ENCODE measurements at regions not wholly inside any gene's neighbourhood (a gene's known extent, or its start where the extent isn't known, plus 50 kb on each side); places are given as distances from the start of the nearest gene placed in this dataset.

DNA sequence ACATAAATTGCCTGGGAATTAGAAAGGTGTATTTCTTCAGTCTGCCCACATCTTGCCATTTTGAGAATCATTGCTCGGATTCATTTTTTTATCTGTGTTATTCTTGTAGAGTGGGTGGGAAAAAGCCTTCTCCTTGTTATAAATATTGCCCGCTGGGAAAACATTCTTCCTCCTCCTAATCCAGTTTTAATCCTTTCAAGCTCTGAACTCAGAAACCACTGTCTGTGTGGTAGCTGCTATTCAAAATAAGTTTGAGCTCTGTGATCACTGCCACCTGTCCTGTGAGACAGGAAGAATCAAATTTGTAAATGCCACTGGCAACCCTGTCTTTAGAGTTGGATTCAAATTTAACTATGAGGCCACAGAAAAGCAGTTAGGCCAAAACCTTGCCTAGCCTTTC is 1875.2 kb upstream of the PIK3C3 start:
- Histone ChIP-seq H3K36me3 (ENCODE audit: control insufficient read depth, insufficient read depth, low read length) (no peaks in the 10 kb centered on the region), H3K4me3 (ENCODE audit: low read depth, low read length) (no peak overlapping the region), H3K27me3 (ENCODE audit: control insufficient read depth, insufficient read depth, low read length) (no peaks in the 10 kb centered on the region)
- DNase-seq (ENCODE audit: low read depth) (no peak), FAIRE-seq (no peak)
- TF ChIP-seq CTCF (IDR thresholded peaks at IDR 0.05; ENCODE audit: insufficient read depth, low read length, severe bottlenecking): no peak

- FAIRE-seq: no peak
- no peak for DNase-seq (ENCODE audit: low read depth)
- H3K36me3 ChIP-seq (ENCODE audit: control insufficient read depth, insufficient read depth, low read length): no peaks in the 10 kb centered on the region
- no peak for TF ChIP-seq CTCF (IDR thresholded peaks at IDR 0.05; ENCODE audit: insufficient read depth, low read length, severe bottlenecking)
- H3K27me3 ChIP-seq (ENCODE audit: control insufficient read depth, insufficient read depth, low read length): no peaks in the 10 kb centered on the region
- no peak overlapping the region for H3K4me3 ChIP-seq (ENCODE audit: low read depth, low read length)
These were observed 1879.4 kb upstream of the PIK3C3 start for GRCh38 chr18:40075616-40076015.

- FAIRE-seq: no peak
- no peak for DNase-seq (ENCODE audit: low read depth)
- Histone ChIP-seq H3K27me3 (ENCODE audit: control insufficient read depth, insufficient read depth, low read length) (no peaks in the 10 kb centered on the region), H3K36me3 (ENCODE audit: control insufficient read depth, insufficient read depth, low read length) (no peaks in the 10 kb centered on the region), H3K4me3 (ENCODE audit: low read depth, low read length) (no peak overlapping the region)
- no peak for TF ChIP-seq CTCF (IDR thresholded peaks at IDR 0.05; ENCODE audit: insufficient read depth, low read length, severe bottlenecking)
These were observed 1882.3 kb upstream of the PIK3C3 start for GRCh38 chr18:40072761-40073160.

GRCh38 chr18:40066368-40066767 is 1888.7 kb upstream of the PIK3C3 start:
- FAIRE-seq (no peak), DNase-seq (ENCODE audit: low read depth) (no peak)
- no peaks in the 10 kb centered on the region for H3K36me3 ChIP-seq (ENCODE audit: control insufficient read depth, insufficient read depth, low read length)
- H3K27me3 ChIP-seq (ENCODE audit: control insufficient read depth, insufficient read depth, low read length): no peaks in the 10 kb centered on the region
- no peak for TF ChIP-seq CTCF (IDR thresholded peaks at IDR 0.05; ENCODE audit: insufficient read depth, low read length, severe bottlenecking)
- H3K4me3 ChIP-seq (ENCODE audit: low read depth, low read length): no peak overlapping the region

DNA sequence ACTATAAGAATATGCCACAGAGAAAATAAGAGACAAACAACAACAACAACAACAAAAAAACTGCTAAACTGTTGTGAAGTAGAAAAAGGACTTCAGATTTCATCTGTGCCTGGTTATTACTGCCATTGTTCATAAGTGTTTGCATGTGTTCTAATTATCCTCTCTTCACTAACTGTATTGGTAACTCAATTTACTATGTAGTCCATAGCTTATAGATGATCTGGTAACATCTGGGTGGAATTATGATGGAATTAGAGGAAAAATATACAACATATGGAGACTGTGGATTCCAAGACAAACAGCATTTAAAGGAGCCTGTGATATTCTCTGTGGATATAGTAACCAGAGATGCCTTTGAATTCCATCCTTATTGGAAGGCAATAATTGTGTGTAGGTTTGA is 1891.5 kb upstream of the PIK3C3 start:
- FAIRE-seq (no peak), DNase-seq (ENCODE audit: low read depth) (no peak)
- Histone ChIP-seq H3K36me3 (ENCODE audit: control insufficient read depth, insufficient read depth, low read length) (no peaks in the 10 kb centered on the region), H3K27me3 (ENCODE audit: control insufficient read depth, insufficient read depth, low read length) (peaks cover 2% of the 10 kb centered on the region), H3K4me3 (ENCODE audit: low read depth, low read length) (no peak overlapping the region)
- TF ChIP-seq CTCF (IDR thresholded peaks at IDR 0.05; ENCODE audit: insufficient read depth, low read length, severe bottlenecking): no peak

DNA sequence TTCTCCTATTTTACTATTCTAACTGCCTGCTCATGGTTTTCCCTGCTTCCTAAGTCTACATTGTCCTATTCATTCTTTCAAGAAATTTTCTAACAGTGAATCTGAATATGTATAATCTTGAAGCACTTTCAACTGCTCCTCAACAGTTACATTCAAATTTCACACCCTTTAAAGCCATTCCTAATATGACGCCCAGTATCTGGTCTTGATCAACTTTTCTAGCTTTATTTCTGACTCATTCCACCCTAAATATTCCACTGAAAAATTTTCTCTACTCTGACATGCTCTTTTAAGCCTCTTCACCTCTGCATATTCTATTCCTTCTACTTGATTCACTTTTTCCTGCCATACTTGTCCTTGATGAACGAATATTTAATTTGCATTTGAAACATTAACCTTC is 1893.9 kb upstream of the PIK3C3 start:
- FAIRE-seq: no peak

More for the DNA sequence above, 1893.9 kb upstream of the PIK3C3 start:
- H3K36me3 ChIP-seq (ENCODE audit: control insufficient read depth, insufficient read depth, low read length): no peaks in the 10 kb centered on the region
- peaks cover 2% of the 10 kb centered on the region for H3K27me3 ChIP-seq (ENCODE audit: control insufficient read depth, insufficient read depth, low read length)
- DNase-seq (ENCODE audit: low read depth): no peak
- no peak for TF ChIP-seq CTCF (IDR thresholded peaks at IDR 0.05; ENCODE audit: insufficient read depth, low read length, severe bottlenecking)
- no peak overlapping the region for H3K4me3 ChIP-seq (ENCODE audit: low read depth, low read length)

Measured in bronchial epithelial cell (primary cell).